ENCODE measurements at regions not wholly inside any gene's neighbourhood (a gene's known extent, or its start where the extent isn't known, plus 50 kb on each side); places are given as distances from the start of the nearest gene placed in this dataset.

DNA sequence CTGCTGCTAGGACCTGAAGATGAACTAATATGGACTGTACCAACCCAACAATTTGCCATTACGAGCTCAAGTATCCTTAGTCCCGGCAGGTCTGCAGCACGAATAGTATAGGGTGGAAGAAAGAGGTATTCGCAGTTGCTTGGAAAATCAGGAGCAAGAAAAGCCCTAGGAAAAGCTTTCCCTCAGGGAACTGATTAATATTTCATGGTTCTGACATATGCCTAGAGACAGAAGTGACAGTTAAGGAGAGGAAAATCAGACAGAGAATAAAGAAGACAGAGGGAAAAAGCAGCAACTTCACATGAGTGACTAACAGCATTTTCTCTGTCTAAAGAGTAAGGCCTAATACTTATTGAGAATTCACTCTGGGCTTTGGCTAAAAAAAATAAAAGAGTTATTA, 602.9 kb upstream of the ATP2B1 start:
- DNase-seq (ENCODE audit: low read depth) = no peak

DNA sequence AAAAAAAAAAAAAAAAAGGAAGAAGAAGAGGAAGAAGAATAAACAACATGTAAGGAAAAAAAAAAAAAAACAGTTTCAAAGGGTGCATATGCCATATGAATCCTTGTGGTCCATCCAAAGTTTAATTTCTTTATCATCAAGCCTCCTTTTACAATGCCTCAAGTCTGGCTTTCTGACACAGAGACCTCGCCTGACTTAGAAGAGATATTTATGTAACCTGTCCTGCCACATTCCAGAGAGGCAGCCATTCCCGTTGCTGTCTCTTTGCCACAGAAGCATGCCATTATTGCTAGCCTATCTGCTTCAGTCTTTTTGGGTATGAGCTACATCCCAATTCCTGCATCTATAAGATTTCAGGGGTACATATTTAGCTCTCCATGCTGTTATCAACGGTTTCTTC, 596.7 kb upstream of the ATP2B1 start:
- DNase-seq (ENCODE audit: low read depth) = no peak

DNA sequence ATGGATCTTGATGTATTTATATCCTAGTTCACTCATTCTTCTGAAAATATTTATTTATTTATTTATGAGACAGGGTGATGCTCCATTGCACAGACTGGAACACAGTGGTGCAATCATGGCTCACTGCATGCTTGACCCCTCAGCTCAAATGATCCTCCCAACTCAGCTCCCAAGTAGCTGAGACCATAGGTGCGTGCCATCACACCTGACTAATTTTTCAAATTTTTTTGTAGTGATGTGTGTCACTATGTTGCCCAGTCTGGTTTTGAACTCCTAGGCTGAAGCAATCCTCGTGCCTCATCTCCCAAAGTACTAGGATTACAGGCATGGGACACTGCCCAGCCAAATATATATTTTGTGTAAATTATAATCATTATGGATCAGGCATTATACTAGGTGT, 595.6 kb upstream of the ATP2B1 start:
- DNase-seq (ENCODE audit: low read depth) = no peak

DNA sequence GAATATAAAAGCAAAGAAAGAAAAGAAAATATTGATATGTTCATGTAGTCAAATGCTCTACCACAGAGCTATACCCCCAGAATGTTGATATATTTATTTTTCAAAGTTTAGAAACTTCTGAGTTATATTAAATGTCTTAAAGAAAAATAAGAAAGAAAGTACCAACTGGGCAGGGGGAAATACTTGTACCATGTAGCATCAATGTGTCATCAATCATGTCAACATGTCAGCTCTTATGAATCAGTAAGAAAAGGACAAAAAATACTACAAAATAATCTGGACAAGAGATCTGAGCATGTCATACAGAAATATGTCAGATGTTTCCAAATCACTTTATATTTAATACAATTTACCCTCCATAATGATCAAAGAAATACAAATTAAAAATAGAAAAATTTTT, 595.1 kb upstream of the ATP2B1 start:
- no peak for DNase-seq (ENCODE audit: low read depth)

DNA sequence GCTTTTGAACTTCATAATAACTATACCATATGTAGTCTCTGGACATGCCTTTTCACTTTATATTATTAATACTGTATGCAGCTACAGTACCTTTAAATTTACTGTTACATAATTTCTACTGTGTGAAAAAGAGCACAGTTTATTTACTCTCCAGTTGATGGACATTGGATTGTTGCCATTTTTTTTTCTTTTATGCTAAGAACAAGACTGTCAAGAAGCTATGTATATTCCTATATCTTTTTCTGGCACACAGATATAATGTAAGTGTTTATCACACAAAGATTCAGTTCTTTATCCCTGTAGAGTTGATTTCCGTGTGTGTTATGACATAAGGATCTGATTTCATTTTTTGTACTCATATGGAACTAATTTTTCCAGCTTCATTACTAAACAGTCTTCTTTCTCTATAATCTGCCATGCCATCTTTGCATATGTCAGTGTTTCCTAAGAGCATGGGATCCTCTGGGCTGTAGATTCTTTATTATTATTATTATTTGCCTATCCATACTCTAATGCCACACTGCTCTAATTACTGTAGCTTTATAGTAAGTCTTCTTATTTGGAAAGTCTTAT, 593.0 kb upstream of the ATP2B1 start:
- DNase-seq (ENCODE audit: low read depth) = no peak

DNA sequence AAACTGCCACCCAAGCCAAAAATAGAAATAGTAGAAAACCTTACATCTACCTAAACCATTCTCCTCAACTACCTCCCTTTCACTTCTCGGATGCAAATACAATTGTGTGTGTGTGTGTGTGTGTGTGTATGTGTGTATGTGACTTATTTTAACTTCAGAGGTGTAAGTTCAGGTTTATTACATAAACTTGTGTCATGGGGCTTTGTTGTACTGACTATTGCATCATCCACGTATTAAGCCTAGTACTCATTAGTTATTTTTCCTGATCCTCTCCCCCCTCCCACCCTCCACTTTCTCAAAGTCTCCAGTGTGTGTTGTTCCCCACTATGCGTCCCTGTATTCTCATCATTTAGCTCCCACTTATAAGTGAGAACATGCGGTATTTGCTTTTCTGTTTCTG, 592.5 kb upstream of the ATP2B1 start:
- no peak for DNase-seq (ENCODE audit: low read depth)

DNA sequence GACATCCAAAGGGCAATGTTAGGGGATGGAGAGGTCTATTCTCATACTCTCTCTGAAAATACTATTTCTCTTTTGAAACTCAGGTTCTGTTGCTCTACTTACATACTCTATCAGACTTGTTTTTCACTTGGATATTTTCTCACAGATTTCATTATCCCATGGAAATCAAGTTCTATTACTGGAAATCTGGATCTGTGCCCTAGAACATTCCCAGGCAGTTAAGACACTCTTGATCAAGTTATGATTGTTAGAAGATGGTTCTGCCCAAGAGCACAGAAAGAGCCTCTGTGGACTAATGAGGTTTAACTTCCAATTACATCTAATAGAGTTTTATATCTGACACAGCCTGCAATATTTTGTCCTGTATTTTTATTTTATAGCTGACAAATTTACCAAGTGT, 591.0 kb upstream of the ATP2B1 start:
- DNase-seq (ENCODE audit: low read depth) = no peak

DNA sequence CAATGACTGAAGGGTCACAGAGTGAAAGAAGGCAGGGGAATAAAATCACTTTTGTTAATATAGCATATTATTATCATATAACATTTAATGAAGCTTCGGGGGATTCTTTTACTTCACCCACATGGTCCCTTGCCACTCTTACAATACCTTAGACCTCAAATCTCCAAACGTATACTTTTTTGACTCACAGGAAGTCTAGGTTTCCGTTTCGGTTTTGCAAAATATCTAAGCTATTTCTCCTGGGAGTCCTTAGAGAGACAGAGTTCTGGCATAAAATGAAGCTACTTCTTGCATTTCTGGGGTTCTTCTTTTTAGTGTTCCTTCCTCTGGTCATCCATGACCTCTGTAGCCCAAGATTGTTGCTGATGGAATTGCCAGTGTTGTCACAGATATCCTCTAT, 590.5 kb upstream of the ATP2B1 start:
- DNase-seq (ENCODE audit: low read depth) = no peak

DNA sequence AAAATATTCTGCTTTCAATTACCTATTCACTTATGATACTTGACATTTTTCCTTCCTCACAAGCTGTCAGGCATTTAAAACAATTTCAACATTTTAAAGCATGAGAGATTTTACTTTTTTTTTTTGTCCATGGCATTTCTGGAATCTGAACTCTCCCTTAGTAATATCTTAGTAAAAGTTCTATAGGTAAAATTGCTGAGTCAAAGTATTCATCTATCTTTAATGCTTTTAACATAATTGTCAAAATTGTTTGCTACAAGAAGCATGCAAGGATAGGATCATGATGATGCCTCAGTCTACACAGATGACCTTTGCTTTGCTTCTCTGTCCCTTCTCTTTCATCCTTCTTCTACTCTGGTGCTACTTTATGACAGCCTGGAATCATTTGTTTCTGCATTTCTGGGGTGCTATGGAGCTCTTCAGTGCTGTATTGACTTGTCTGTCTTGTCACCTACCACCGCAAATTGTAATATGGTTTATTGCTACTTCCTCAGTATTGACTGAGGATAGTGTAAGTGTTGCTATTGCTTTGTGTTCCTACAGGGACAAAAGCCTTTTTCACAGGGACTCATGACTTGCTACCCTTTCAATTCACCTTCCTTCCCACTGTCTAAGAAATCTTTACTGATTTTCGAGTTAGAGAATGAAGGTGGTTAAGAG, 589.8 kb upstream of the ATP2B1 start:
- DNase-seq (ENCODE audit: low read depth) = no peak

DNA sequence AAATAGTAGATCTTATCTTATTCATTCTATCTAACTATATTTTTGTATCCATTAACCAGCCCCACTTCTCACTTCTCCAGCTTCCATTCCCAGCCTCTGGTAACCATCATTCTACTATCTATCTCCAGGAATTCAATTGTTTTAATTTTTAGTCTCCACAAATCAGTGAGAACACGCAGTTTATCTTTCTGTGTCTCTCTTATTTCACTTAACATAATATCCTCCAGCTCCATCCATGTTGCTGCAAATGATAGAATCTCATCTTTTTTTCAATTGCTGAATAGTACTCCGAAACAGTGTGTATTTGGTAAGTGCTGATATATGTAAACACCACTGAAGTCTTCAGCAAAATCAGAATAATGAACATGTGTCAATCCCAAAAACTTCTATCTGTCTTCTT, 587.2 kb upstream of the ATP2B1 start:
- DNase-seq (ENCODE audit: low read depth) = no peak

DNA sequence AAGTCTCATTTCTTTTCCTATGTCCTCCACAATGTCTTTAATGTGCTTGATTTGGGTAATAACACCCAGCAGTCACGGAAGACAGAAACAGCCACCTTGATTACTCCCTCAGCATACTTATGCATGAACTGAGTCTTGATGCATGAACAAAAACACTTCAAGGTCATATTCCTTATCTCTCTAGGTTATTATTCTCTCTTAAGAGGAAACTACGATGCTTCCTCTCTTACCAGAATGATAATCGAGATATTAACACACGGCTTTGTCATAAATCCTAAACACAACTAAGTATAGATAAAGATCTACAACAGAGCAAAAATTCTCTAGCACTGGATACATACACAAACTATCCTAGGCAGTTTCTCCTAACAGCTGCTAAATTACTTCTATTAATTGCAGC, 583.5 kb upstream of the ATP2B1 start:
- no peak for DNase-seq (ENCODE audit: low read depth)

DNA sequence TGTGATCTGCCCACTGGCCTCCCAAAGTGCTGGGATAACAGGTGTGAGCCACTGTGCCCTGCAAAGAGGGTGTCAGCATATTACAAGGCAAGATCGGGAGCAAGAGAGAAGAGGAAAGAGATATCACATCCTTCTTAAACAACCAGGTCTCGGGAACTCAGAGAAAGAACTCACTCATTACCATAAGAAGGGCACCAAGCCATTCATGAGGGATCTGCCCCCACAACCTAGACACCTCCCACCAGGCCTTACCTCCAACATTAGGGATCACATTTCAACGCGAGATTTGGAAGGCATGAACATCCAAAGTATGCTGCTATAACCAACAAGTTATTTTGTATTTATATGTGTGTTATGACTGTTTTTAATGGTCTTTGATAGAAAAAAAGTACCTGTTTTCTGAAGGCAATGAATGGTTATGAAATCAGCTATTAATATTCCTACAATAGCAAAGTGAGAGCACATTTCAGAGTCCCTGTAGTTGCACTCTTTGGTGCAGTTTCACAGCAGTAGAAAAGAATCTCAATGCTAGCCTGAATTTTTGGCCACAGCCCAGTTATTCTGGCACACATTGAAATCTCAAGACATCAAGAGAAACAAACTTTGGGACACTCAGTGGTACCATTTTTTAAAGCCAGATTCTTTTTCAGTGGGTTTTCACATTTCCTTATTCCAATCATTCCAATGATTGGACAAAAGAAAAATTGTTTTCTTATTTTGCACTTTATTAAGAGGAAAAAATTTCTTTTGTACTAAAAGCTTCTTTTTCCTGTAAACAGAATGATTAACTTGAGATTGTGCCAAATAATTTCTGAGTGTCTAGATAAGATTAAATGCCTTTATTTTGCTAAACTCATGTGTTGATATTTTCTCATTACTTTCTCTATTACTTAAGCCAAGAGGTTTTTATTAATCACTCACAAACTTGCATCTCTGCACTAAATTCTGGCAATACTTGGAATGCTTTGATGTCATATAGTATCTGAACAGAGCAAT, 582.6 kb upstream of the ATP2B1 start:
- no peak for DNase-seq (ENCODE audit: low read depth)

DNA sequence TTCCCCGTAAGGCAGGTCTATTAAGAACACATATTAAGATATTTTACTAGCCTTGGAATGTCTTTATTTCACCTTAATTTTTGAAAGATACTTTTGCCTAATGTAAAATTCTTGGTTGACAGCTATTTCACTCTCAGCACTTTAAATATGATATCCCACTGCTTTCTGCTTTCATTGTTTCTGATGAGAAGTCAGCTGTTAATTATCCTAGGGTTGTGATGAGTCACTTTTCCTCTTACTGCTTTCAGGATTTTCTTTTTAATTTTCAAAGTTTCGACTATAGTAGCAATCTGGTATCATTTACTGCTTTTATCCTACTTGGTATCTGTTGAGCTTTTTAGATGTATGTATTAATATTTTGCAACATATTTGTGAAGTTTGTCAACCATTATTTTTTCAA, 578.9 kb upstream of the ATP2B1 start:
- DNase-seq (ENCODE audit: low read depth) = no peak

DNA sequence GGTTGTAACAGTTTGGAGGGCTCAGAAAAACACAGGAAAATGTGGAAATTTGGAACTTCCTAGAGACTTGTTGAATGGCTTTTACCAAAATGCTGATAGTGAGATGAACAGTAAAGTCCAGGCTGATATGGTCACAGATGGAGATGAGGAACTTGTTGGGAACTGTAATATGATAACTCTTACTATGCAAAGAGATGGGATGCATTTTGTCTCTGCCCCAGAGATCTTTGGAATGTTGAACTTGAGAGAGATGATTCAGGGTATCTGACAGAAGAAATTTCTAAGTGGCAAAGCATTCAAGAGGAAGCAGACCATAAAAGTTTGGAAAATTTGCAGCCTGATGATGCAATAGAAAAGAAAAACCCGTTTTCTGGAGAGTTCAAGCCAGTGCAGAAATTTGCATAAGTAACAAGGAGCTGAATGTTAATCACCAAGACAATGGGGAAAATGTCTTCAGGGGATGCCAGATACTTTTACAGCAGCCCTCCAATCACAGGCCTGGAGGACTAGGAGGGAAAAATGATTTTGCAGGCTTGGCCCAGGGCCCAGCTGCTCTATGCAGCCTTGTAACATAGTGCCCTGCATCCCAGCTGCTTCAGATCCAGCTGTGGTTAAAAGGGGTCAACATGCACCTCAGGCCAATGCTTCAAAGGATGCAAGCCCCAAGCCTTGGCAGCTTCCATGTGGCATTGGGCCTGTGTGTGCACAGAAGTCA, 572.7 kb upstream of the ATP2B1 start:
- DNase-seq (ENCODE audit: low read depth) = no peak

DNA sequence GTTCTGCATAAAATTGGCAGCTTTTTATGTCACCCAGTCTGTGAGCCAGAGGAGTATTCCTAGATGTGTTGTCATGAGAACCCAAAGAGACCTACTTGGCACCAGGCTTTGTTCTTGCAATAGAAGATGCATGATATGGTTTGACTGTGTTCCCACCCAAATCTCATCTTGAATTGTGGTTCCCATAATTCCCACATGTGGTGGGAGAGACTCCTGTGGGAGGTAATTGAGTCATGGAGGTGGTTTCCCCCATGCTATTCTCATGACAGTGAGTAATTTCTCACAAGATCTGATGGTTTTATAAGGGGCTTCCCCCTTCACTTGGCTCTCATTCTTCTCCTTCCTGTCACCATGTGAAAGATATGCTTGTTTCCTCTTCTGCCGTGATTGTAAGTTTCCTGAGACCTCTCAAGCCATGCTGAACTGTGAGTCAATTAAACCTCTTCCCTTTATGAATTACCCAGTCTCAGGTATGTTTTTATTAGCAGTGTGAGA, 572.0 kb upstream of the ATP2B1 start:
- no peak for DNase-seq (ENCODE audit: low read depth)

DNA sequence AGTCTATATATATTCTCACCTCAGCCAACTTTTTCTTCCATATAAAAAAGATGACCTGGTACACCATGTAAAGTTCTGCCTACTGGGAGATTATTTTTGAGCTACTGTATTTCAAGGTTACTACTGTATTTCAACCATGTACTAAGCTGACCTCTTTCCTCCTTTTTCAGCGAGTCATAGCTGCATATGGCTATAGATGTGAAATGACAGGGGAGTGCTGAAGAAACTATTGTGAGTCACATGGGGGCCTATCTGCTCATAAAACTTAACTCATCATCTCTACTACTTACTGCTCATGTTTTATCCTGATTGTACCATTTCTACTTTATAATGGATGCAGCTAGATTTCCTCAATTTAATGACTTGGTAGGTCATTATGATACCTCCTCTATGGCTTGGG, 571.4 kb upstream of the ATP2B1 start:
- no peak for DNase-seq (ENCODE audit: low read depth)

DNA sequence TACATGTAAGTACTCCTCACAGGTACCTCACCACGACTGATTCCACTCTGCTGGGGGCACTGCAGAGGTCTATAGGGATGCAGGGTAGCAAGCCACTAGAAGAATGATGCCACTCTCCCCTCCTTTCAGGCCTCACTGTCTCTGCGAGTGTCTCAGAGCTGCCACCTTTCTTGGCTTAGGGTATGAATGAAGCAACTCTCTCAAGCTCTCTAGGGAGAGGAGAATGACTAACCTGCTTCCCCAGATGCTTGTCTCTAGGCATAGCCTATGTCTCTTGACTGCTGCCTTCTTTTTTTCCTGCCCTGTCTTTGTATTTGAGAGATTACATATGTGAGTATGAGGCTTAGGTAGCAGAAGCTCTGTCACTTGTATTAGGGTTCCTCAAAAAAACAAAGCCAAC, 566.5 kb upstream of the ATP2B1 start:
- DNase-seq (ENCODE audit: low read depth) = no peak

DNA sequence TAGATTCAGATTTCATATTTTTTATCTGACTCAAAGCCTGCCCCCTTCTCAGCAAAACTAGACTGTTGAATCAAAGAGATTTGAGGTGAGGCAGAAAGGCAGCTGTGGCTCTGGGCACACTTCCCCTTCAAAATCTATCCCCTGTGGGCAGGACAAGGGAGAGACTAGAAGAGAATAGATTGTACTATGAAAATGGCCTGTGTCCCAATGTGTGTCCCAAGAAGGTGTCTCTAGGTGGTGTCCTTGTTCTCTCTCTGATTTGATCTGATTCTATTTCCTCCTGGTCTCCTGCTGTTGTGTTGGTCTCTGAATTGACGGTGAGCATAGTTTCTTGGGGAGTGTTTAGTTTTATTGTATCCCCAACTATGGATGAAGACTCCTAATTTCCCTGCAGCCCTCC, 565.8 kb upstream of the ATP2B1 start:
- no peak for DNase-seq (ENCODE audit: low read depth)

DNA sequence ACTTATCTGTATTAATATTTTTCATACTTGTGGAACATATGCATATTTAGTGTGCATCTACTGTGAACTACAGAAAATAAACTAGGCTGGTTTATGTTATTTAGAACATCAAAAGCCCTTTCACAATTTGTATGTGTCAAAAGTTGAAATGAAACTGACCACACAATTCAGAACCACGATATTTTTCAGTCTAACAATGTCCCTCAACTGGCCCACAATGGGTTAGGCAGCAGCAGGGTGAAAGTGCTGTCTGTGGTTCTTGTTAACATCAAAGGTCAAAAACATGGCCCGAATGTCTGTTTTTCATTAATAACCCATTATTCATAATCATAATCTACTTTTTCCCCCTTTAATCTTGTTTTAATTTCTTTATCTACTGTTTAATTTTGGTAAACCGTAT, 559.9 kb upstream of the ATP2B1 start:
- no peak for DNase-seq (ENCODE audit: low read depth)

DNA sequence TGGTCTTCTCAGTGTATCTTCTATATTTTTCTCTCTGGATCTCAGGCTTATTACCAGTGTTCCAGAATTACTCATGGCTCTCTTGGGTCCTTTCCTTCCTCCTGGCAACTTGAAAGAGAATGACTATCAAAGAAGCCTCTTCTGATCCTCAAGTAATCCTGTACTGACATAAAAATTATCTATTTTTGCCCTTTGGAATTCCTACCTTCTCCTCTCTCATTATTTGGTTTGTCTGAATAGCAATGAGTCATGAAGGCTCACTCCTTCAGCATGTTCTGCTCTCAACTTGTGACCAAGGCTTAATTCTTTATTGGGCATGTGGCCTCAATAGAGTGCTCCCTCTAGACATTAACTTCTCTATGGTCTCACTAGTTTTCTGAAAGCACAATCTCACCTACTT, 553.6 kb upstream of the ATP2B1 start:
- DNase-seq (ENCODE audit: low read depth) = peak; percentile 16

DNA sequence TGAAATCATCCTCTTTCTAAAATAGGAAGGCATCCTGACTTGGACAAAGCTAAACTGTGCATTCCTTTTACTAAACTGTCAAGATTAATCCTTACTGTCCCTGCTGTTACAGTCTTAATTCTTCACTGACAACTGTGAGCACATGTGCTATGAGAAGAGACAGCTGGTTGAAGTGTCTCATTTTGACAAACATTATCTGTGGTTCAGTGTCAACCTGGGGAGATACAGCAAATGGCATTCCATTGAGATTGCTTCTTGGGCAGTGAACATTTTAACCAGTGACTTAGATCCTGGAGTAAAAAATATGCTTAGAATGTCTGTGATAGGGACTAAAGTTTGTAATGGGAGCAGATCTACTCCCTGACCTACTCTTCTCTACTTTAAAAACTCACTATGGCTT, 552.6 kb upstream of the ATP2B1 start:
- no peak for DNase-seq (ENCODE audit: low read depth)

DNA sequence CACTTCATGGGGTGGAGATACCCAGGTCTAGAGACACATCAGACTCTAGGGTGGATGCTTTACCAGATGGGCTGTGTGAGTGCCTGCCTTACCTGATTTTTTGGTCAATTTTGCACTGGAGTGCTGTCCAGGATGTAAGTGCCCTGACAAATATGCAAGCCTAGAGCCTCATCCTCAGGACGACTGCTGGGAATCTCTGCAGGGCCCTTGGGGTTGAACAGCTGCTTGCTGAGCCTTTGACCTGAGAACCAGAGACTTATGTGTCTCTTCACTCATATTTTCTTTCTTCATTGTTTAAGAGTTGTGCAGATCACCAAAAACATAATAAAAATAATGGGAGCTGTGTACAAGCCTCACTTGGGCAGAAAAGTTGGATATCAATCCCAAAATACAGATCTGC, 551.5 kb upstream of the ATP2B1 start:
- no peak for DNase-seq (ENCODE audit: low read depth)
